ENCODE measurements at regions not wholly inside any gene's neighbourhood (a gene's known extent, or its start where the extent isn't known, plus 50 kb on each side); places are given as distances from the start of the nearest gene placed in this dataset.
A peak's percentile ranks its signal among the peaks of the same experiment; 100 is the strongest.

DNA sequence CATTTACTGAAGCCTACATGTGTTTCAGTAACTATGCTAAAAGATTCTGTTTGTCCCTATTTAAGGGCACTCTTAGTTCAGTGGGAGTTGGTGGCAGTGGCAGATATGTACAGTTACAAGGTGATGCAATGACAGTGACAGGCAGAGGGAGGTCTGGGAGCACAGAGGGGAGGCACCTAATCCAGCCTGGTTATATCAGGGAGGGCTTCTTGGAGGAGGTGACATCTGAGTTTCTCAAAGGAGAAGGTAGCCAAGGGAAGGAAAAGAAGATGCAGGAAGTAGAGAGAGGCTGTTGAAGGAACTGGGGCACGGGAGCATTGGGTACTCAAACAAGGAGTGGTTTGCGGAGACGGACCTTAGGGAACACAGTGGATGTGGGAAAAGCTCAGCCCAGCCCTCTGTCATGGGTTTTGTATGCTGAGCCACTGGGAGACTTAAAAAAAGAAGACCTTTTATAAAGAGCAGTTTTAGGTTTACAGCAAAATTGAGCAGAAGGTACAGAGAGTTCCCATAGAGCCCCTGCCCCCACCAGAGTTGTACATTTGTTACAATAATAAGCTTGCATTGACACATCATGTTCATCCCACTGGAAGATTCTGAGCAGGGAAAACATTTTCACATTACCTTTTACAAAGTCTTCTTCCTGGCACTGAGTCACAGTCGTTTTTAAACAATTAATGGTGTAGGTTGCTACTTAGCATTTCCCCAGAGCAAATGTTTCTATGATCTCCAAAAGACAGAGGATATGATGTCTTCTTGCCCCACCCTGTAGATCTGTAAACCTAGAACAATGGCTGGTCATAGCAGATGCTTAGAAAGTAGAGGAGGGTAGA is 83.0 kb upstream of the TAF1B start:
- peak in 1 of 2 donors; percentile 6 for DNase-seq
- H3K27me3 ChIP-seq = no peaks in the 10 kb centered on the region
- no peaks in the 10 kb centered on the region for H3K9me3 ChIP-seq
- intact Hi-C loops (cut with DNase I; ENCODE audit: low total_unique reads) = no loop called here
- no peak overlapping the region for H3K4me3 ChIP-seq
- no peaks in the 10 kb centered on the region for H3K36me3 ChIP-seq
- TF ChIP-seq, protein P1, sequence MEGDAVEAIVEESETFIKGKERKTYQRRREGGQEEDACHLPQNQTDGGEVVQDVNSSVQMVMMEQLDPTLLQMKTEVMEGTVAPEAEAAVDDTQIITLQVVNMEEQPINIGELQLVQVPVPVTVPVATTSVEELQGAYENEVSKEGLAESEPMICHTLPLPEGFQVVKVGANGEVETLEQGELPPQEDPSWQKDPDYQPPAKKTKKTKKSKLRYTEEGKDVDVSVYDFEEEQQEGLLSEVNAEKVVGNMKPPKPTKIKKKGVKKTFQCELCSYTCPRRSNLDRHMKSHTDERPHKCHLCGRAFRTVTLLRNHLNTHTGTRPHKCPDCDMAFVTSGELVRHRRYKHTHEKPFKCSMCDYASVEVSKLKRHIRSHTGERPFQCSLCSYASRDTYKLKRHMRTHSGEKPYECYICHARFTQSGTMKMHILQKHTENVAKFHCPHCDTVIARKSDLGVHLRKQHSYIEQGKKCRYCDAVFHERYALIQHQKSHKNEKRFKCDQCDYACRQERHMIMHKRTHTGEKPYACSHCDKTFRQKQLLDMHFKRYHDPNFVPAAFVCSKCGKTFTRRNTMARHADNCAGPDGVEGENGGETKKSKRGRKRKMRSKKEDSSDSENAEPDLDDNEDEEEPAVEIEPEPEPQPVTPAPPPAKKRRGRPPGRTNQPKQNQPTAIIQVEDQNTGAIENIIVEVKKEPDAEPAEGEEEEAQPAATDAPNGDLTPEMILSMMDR (IDR thresholded peaks at IDR 0.05) = no peak
- no peak overlapping the region for H3K27ac ChIP-seq
- peaks cover 0 to 20% (median 15%) of the 10 kb centered on the region in 4 donors for H3K4me1 ChIP-seq

DNA sequence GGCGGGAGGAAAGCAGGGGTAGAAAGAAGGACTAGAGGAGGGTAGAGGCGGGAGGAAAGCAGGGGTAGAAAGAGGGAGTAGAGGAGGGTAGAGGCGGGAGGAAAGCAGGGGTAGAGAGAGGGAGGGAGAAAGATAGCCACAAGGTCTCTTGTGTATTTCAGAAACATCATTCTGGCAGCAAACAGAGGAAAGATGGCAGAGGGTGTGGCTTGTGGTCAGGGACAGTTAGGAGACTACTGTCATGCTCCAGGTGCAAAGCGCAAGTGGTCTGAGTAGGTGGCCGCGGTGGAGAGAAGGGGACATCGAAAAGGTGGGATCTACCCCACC is 82.4 kb upstream of the TAF1B start:
- Histone ChIP-seq H3K4me1 (peaks cover 0 to 20% (median 15%) of the 10 kb centered on the region in 4 donors), H3K27ac (no peak overlapping the region), H3K36me3 (no peaks in the 10 kb centered on the region), H3K4me3 (no peak overlapping the region), H3K27me3 (no peaks in the 10 kb centered on the region), H3K9me3 (no peaks in the 10 kb centered on the region)
- TF ChIP-seq, protein P1 (IDR thresholded peaks at IDR 0.05) = no peak
- peak in 1 of 2 donors; percentile 11 for DNase-seq
- intact Hi-C loops (cut with DNase I; ENCODE audit: low total_unique reads) = no loop called here

DNA sequence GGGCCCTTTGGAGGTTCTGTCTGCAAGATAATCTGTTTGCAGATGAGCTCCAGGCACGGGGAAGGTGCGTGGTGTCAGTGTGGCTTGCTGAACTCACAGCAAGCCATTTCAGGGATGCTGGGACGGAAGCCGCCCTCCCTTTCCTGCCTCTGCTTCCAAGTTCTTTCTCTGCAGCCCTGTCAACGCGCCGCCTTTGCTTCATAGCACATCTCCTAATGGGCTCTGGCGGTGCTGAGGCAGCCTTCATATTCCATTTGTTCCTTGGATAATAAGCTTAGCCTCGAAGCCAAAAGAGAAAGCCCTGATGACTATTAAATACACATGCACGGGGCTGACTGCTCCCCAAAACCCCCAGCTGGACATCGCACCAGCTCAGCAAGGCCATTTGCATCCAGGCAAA is 81.7 kb upstream of the TAF1B start:
- H3K36me3 ChIP-seq = no peaks in the 10 kb centered on the region
- intact Hi-C loops (cut with DNase I; ENCODE audit: low total_unique reads) = no loop called here
- no peaks in the 10 kb centered on the region for H3K27me3 ChIP-seq
- no peaks in the 10 kb centered on the region for H3K9me3 ChIP-seq
- no peak overlapping the region for H3K4me3 ChIP-seq
- peaks cover 0 to 20% (median 15%) of the 10 kb centered on the region in 4 donors for H3K4me1 ChIP-seq
- no peak for DNase-seq
- TF ChIP-seq, protein P1 (IDR thresholded peaks at IDR 0.05) = no peak
- no peak overlapping the region for H3K27ac ChIP-seq

DNA sequence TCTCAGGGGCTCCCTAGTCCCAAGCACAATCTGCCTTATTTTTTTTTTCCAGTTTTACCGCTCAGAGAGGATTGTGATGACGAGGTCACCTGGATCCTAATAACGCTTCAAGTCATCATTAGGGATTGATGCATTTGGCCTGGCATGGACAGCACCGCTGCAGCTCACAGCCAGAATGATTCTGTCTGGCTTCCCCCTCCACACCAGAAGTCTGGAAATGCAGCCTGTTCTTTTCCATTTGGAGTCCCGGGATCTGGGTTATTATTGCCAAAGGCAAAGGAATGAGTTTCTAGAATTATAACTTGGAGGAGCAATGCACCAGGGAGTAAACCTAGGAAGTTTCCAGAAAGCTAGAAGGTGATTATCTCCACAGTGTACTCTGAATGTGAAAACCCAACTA is 81.1 kb upstream of the TAF1B start:
- Histone ChIP-seq H3K9me3 (no peaks in the 10 kb centered on the region), H3K36me3 (no peaks in the 10 kb centered on the region), H3K4me1 (peaks cover 0 to 19% (median 14%) of the 10 kb centered on the region in 4 donors), H3K4me3 (no peak overlapping the region), H3K27me3 (no peaks in the 10 kb centered on the region), H3K27ac (no peak overlapping the region)
- TF ChIP-seq, protein P1 (IDR thresholded peaks at IDR 0.05) = no peak
- no peak for DNase-seq
- intact Hi-C loops (cut with DNase I; ENCODE audit: low total_unique reads) = no loop called here

DNA sequence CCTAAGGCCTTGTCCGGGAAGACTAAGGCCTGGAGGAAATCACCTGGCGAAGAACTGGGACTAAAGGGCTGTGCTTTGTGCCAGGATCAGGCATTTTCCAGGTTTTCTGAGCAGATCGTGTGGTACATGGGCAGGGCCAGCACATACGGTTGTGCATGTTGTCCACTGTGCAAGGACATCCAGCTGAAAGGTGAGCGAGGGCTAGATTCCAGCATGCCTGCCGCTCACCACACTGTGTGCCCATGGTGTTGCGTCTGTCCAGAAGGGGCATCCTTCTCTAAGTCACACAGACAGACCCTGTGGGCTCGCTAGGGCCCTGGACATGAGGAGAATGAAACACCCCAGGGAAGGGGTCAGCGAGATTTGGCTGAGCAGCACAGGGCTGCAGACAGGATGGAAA is 80.3 kb upstream of the TAF1B start:
- Histone ChIP-seq H3K36me3 (no peaks in the 10 kb centered on the region), H3K9me3 (no peaks in the 10 kb centered on the region), H3K4me1 (peaks cover 0 to 11% (median 8%) of the 10 kb centered on the region in 4 donors), H3K27ac (no peak overlapping the region), H3K4me3 (no peak overlapping the region), H3K27me3 (no peaks in the 10 kb centered on the region)
- intact Hi-C loops (cut with DNase I; ENCODE audit: low total_unique reads) = no loop called here
- TF ChIP-seq, protein P1 (IDR thresholded peaks at IDR 0.05) = no peak
- peak in 1 of 2 donors; percentile 38 for DNase-seq
